GM19438 (cell line): ENCODE measurements at regions not wholly inside any gene's neighbourhood (a gene's known extent, or its start where the extent isn't known, plus 50 kb on each side); places are given as distances from the start of the nearest gene placed in this dataset.
"Not testable (repeated sequence)": the region's sequence is repeated elsewhere in the genome, so short reads cannot be mapped to it uniquely, and the experiment has no call there.

ENCODE experiments used
- ATAC-seq: cut with Tn5 transposase; IDR thresholded peaks from one replicate; pipeline ENCODE4 v1.9.1; 2021; ENCODE audit warnings: low read depth; ENCODE audit not compliant: unreplicated experiment

DNA sequence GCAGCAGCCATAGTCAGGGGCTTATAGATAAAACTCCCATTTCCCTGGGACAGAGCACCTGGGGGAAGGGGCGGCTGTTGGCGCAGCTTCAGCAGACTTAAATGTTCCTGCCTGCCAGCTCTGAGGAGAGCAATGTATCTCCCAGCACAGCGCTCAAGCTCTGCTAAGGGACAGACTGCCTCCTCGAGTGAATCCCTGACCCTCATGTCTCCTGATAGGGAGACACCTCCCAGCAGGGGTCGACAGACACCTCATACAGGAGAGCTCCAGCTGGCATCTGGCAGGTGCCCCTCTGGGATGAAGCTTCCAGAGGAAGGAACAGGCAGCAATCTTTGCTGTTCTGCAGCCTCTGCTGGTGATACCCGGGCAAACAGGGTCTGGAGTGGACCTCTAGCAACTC is 189.3 kb upstream of the EGLN3 start:
- not testable (repeated sequence) for ATAC-seq

DNA sequence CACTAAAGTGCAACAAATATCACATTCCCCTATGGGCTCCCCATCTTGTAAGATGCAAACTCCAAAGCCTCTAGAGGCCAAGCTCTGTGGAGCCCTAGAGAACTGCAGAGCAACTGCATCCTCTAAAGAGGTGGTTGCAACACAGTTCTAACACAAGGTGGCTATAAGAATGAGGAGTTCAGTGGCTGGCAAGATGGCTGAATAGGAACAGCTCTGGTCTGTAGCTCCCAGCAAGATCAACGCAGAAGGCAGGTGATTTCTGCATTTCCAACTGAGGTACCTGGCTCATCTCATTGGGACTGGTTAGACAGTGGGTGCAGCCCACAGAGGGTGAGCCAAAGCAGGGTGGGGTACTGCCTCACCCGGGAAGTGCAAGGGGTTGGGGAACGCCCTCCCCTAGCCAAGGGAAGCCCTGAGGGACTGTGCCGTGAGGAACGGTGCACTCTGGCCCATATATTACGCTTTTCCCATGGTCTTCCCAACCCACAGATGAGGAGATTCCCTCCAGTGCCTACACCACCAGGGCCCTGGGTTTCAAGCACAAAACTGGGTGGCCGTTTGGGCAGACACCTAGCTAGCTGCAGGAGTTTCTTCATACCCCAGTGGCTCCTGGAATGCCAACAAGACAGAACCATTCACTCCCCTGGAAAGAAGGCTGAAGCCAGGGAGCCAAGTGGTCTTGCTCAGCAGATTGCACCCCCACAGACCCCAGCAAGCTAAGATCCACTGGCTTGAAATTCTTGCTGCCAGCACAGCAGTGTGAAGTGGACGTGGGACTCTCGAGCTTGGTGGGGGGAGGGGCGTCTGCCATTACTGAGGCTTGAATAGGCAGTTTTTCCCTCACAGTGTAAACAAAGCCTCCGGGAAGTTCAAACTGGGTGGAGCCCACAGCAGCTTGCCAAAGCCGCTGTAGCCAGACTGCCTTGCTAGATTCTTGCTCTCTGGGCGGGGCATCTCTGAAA is 188.6 kb upstream of the EGLN3 start:
- not testable (repeated sequence) for ATAC-seq

DNA sequence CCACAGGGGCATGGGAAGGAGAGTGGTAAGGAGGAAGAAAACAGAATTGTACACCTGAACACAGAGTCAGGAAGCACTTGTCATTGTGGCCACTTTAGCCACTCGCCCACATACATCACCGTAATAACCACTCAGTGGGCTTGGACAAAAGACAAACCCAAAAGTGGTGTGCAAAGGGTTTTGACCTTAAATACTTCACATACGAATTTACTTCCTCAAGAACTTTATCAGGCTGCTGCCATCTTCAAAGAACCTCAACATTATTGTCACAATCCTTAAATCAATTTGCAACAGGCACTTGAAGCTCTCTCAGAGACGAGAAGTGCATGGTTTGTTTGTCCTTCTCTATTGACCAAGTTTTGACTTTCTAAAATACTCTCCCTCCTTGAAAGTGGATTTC is 187.3 kb upstream of the EGLN3 start:
- ATAC-seq, result no peak

DNA sequence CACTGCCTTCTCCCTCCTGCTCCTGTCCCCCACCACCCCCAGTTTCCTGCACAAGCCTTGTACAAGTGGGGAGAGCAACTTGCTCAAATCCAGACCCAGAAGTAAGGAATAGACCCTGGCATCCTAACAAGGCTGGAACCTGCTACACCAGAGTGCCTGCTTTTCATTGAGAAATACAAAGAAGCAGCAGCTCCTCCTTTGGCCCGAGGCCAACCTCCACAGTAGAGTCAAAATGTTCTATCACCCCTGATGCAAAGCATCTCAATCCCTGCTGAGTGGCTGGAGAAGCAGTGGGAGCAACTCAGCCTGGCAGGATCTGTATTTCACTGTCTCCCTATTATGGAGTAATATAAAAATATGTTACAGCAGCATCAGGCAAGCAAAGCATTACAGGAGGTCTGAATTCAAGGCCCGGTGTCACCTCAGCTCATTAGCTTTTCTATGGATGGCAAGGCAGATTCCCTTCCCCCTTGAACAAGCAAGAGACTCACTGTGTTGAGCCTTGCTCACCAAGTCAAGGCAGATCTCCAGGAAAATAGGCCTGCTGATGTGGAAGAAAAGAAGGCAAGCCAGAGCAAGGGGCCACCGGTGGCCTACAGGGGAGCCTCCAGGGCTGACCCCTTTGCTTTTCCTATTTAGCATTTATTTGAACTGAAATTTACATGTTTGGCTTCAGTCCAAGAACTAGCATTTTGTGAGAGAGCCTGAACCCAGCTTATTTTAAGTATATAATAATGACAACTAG is 186.3 kb upstream of the EGLN3 start:
- no peak for ATAC-seq

DNA sequence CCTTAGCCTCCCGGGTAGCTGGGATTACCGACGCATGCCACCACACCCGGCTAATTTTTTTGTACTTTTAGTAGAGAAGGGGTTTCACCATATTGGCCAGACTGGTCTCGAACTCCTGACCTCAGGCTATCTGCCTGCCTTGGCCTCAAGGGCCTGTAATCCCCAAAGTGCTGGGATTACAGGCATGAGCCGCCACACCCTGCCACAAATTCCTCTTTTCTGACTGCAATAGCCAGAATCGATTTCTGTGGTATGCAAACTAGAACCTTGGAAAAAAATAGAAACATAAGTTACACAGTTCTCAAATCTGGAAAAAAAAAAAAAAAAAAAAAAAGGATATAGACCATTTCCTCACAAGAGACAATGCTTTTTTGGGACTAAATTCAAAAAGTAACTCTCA is 184.6 kb upstream of the EGLN3 start:
- ATAC-seq, result no peak

DNA sequence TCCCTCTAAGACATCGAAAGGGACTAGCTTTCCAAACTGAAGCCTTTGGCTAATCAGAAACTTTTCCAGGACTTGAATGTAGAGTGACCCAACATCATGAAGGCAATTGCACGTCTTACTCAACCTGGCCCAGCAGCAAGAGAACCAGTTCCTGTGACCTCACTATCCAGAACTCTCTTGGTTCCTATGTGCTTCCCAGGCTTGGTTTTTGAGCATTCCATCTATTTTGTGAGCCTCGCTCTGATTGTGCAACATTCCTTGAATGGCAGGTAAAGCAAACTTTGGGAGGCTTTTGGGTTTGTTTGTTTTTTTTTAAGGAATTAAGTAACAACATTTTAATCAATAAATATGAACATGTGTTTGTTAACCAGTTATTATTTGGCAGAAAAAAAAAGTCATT is 183.6 kb upstream of the EGLN3 start:
- ATAC-seq, result no peak

DNA sequence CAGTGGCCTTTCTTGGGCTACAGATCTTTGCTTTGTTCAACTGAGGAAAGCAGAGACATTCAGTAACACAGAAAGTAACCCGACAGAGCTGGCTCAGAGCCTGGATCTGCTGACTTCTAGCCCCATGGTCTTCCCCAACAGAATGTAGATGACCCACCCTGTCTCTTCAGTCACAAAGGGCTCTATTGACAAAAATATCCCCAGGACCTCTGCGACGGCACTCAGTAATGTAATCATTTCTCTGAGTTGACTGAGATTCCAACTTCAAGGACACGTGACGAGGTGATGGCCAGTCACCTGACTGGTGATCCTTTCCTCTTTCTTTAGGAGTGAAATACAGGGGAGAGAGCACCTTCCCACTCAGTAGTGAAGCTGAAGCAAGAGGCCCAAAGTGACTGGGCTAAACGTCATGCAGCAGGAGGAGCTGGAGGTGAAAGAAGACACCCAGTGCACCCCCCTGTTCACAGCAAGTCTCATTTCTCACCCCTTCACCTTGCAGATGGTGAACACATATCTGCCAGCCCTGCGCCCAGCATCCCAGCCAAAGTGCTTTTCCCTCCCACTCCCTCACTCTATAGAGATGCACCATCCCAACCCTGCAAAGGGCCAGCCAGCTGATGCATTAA is 179.2 kb upstream of the EGLN3 start:
- ATAC-seq, result no peak

DNA sequence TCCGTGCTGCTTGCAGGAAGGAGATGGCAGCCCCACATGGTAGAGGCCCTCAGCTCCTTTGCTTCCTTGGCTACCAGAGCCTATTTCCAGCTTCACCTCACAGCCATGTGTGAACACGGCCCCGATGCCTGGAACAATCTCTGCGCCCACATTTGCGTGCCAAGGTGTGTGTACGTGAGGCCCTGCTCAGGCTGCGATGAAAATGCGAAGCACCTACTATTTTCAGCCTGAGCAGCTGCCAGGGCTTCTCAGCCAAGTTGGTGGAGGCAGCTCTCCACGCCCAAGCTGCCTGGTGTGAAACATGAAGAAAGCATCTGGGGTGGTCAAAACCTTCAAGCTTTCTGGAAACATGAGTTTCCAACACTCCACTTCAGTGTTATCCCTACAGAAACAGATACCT is 177.8 kb upstream of the EGLN3 start:
- no peak for ATAC-seq

DNA sequence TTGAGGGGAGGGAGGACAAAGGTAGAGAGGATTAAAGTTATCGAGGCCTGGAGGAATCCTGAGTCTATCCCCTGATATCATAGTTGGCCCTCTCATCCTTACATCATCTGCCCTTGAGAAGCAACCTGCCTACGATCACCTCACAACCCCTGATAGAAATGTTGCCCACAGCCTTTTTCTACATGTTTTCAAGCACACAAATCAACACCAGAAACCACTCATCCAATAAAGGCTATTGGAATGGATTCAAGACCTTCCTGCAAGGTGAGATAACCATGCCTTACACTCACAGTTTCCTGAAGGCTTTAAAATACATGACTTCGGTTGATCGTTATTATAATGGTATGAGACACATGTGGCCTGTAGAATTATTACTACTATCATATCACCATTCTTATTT is 175.7 kb upstream of the EGLN3 start:
- ATAC-seq, result no peak

DNA sequence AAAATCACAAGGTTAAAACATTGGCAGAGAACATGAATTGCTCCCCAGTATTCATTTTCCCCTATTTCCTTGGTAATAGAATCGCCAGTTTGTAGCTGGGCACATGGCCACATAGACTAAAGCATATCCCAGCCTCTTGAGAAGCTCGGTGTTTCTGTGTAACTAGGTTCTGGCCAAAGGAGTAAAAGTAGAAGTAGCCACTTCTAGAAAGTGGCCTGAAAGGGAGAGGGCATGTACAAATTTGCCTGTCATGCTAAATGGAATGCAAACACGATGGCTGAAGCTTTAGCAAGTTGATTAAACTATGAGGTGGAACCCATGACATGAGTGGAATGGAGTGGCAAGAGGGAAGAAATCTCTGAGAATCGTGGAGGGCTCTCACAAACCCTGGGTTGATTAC is 173.7 kb upstream of the EGLN3 start:
- no peak for ATAC-seq

DNA sequence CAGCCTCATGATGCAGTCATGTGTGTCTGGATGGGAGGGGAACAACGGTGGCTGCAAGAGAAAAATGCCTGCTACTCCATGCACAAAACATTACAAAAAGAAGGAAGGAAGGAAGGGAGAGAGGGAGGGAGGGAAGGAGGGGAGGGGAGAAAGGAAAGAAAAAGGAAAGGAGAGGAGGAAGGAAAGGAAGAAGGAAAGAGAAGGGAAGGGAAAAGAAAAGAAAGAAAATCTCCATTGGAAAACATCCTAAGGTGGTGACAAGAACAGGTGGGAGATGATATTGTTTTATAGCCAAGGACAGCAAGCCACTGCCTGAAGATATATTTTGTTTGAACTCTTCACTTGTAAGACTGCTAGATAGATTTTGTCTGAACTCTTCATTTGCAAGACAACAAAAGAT is 171.8 kb upstream of the EGLN3 start:
- no peak for ATAC-seq

DNA sequence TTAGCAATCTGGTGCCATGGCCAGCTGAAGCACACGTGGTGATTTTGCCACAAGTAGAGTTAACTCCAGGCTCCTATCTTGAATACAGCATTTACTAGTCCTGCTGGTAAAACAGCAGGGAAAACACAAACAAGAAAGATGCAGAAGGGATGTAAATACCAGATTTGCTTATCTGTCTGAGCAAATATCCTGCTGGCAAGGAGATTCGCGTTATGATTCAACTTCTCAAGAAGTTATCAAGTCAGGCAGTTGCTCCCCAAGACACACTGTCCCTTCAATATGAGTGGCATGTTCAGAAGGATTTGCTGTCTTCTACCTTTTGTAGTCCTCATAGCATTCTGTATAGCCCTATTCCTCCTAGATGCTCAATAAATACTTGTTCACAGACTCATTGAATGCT is 171.2 kb upstream of the EGLN3 start:
- no peak for ATAC-seq

DNA sequence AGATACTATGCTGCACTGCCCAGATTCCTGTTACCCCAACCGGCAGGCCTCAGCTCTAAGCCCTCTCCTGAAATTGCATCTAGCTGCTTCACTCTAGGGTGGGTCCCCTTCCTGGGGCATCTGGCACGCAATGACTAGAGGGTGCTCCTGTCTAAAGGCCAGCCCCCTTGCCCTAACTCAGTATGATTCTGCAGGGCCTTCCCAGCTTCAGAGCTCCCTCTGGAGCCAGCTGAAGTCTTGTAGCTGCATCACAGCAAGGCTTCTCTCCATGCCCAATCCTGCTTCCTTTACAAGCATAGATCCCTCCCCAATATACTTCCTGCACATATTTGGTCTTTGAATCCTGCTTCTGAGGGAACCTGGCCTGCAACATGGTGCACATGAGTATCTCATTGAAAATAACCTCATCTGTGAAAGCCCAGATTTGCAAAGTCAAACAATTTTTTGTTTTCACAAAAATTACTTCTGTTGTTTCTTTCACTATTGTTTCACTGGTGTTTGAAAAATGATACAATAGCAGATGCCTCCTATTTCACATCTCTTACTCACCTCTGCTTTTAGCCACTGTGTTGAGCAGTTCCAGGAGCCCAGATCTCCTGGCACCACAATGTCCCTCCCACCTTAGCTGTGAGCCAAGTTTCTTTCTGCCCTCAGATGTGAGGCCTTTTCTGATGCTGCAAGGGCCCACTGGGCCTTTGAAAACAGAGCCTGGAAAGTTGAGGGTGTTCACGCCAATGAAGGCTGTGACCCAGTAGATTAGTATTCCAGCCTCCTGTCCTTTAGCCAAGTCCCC is 169.5 kb upstream of the EGLN3 start:
- ATAC-seq, result no peak

DNA sequence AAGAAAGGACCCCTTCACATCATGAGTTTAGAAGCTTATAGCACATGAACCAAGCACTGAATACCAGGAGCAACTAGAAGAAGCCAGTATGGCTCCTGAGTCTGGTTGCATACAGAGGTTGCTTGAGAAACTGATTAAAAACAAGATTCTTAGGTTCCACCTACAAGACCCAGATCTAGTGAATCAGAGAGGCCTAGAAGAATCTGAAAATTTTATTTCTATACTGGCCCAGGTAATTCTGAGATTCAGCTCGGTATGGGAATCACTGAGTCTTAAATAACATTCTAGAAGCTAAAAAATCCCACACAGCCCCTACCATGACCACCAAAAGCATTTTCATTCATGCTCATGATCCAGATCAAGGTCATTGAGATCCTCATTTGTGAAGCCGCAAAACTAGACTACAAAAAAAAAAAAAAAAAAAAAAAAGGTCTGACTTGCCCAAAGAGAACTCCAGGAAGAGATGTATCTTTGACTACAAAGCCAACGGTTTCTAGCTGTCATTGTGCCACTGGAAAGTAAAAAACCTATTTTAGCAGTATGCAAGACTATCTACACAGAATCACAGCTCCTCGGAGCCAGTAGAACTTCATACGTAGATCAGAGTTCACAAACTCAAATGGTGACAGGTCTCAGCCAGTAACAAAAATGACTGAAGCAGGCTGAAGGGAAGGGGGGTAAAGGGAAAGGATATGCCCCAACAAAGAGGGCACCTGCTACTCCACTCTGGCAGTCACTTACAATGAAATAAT is 168.4 kb upstream of the EGLN3 start:
- ATAC-seq, result no peak

DNA sequence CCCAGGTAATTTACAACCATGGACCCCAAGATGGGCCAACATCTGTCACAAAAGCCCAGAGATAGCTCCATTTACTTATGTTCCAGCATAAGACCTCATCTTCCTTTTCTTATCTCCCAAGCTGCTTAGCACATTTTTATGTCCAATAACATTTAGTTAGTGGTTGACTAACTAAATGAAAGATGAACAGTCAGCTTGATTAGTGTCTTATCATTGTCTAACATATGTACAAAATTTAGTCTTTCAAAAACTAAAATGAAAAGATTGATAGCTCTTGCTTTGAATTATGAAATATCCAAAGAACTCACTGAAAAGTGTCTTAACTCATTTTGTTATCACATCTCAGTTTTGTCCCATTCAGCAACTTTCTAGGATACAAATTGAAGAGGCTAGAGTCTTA is 163.1 kb upstream of the EGLN3 start:
- no peak for ATAC-seq

DNA sequence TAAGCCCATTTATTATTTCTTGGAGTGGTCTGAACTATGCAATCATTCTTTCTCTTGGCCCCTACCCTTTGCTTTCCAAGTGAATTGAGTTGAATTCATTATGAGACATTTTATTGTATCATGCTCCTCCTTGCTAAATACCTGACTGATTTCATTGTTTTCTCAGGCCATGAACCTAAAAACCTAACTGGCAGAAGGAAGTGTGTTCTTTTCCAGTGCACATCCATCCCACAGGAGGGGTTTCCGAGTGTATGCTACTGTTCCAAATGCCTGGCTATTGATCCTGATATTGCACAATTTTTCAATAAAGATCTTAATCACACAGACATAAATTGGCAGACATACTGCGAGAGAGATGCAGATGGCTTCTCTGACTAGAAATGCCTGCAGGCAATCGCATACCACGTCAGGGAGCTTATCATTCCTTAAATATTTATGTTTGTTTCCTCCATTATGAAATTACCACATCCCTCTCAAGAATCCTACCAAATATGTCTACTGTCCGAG is 162.2 kb upstream of the EGLN3 start:
- ATAC-seq, result no peak

DNA sequence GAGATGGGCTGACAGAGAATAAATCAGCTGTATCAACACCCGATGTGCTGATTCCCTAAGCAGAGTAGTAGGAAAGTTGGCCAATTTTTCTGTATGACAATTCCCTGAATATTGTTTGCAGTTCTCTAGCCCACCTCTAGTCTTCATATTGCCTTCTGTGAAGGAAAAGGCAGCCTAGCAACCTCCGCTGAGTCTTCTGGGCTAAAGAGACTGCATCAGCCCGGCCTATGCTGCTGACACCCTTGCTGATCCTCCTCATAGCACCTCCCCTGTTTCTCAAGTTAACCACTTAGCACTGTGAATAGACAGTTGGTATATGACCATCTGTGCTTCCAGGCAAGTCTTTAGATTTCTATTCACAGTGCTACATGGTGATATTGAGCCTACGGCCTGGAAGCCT is 161.1 kb upstream of the EGLN3 start:
- no peak for ATAC-seq

DNA sequence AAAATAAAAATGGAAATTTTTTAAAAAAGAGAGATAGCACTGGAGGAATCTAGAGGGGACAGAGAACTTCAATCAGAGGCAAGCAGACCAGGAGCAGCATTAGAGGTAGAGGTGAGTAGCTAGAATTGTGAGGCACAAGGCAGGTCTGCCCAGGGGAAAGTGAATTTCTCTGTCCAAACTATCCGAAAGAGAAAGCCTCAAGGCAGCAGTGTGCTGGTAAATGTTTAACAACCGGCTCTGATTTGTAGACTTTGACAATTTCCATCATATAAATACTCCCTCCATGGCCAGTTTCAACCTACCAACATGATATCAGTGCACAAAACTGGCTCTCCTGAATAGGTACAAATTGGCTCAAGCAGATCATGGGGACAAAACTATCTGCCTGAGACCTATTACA is 160.6 kb upstream of the EGLN3 start:
- no peak for ATAC-seq

DNA sequence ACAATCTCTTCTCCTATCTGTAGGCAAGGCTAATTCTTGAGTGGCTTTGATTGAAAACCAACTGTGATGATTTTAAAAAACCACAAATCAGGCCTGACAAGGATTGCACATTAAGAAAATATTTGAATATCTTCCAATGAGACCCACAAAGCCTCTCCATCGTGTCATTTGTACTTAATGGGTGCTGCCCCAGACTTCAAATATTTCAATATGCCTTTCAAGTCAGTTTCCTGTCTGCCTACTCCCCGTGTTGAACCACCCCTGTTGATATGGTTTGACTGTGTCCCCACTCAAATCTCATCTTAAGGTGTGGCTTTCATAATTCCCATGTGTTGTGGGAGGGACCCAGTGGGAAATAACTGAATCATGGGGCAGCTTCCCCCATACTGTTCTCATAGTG is 159.7 kb upstream of the EGLN3 start:
- no peak for ATAC-seq

DNA sequence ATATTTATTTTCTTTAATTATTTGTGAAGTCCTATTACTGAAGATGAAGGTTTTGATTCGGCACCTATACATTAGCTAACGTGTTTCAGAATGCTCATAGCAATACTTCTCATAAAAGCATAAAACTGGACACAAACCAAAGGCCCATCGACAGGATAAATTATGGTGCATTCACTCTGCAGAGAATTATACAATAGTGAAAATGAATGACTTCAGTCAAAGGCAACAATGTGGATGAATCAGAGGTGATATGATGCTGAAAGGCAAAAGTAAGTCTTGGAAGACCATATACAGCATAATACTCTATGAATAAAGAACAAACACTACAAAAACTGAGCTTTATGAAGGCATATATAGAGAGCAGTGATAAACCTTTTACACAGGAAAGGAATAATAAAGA is 156.6 kb upstream of the EGLN3 start:
- no peak for ATAC-seq
